Stimulated activated naive CD4-positive, alpha-beta T cell (primary cell): ENCODE measurements at regions not wholly inside any gene's neighbourhood (a gene's known extent, or its start where the extent isn't known, plus 50 kb on each side); places are given as distances from the start of the nearest gene placed in this dataset.

Experiments
- DNase-seq, 6 experiments: peaks; one replicate each; lab custom pipeline; 2025; lab: John Stamatoyannopoulos, UW

DNA sequence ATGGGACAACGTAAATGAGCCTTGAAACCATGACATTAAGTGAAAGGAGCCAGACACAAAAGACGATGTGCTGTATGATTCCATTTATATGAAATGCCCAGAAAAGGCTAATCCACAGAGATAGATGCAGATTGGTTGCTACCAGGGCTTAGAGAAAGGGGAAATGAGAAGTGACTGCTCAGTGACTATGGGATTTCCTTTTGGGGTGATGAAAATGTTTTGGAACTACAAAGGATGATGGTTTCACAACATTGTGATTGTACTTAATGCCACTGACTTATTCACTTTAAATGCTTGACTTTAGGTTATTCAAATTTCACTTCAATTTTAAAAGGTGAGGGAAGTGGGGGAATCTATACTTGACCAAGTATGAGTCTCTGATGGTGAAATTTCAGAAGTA, 414.3 kb downstream of the SETD4 start:
- no peak for DNase-seq

DNA sequence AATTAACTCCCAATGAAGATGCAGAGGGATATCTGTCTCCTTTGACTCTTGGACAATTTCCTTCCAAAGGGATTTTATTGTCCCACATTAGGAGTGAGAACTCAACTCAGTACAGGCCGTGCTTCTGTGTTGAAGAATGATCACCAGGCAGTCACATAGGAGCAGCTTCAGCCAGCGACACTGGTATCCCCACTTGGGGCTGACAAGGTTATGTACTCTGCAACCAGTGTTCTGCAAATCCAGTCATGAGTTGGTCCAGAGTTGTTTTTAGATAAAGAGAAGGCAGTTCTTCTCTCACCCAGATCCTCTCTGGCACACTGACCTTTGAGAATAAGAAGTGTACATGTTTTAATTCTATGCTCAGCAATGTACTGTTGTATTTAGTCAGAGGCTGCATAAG, 415.8 kb downstream of the SETD4 start:
- DNase-seq: no peak

- no peak for DNase-seq
Measured at GRCh38 chr21:35643176-35643575, 417.1 kb downstream of the SETD4 start.

DNA sequence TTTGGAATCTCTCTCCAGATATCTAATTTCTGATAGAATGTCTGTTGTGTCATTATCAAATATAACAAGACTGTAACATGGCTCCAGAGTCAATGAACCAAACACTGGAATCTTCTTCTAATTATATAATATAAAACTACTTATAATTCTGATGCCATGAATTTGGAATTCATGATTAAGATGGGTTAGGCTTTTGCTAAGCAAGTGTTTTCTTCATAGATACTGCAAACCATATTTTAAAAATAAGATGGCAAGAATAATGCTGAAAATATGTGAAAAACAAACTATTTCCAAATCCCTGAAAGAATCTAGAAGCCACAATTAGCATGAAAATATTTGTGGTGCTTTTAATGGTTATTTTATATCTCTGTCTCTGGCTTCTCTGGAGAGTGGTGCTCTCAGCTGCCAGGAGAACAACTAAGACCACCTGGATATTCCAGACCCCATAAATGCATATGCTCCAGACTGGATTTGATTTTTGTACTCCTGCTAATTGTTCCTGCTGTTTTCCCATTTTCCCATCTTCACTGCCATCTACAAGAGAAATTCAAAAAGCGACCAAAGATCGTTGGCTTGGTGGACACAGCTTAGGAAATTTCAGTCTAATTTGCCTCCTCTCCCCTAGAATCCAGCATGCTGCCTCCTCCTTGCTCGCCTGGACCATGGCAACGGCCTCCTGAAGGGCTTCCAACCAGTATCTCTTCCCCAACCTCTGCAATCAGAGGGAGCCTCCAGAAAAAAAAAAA, 418.9 kb downstream of the SETD4 start:
- no peak for DNase-seq

DNA sequence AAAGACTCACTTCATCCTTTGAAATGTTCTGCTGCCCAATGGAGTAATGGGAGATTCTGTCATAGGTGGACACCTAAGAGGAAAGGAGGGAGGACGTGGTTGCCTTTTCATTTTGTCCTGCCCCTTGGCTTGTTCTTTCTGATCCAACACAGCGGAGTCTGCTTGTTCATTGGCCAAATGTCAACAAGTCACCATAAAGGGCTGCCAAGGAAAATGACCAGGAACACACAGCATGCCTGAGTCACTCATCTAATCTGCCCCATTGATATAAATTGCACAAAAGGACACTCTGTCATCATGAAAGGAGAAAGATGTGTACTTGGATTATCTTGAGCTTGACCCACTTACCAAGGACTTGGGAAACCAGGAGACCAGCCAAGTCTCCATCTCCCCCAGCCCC, 422.9 kb downstream of the SETD4 start:
- DNase-seq: no peak

DNA sequence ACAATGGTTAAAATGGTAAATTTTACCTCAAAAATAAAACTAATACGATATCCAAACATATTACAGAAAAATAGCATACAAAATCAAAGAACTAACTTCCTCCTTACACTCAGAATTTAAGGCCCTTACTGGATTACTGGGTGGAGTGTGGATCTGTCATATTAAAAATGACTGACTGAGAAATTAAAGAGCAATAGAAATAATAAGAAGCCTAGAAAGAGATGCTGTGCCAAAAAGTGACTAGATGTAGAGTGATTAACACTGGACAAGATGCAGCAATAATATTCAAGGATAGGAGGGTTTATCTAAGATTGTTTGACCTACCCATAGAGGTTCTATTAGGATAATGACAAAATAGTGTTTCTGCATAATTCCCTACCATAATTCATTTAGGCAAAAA, 424.3 kb downstream of the SETD4 start:
- DNase-seq: no peak

GRCh38 chr21:35635261-35635660, 425.1 kb downstream of the SETD4 start:
- DNase-seq: no peak

DNA sequence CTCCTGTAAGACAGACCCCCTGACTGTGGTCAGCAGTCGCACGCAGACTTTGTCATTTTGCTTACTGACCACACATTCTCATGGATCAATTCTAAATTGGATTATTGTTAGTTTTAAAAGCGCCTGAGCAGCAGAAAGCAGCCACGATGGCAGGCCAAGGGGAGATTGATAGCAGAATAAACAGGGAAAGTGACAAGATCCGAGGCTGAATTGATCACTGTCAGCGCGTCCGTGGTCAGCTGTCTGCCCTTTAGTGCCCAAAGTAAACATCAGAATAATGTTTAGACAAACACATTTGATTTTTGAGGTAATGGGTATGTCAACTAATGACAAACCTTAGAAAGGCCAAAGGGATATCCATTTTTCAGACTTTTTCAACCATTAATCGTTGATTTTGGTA, 426.8 kb downstream of the SETD4 start:
- DNase-seq: no peak

DNA sequence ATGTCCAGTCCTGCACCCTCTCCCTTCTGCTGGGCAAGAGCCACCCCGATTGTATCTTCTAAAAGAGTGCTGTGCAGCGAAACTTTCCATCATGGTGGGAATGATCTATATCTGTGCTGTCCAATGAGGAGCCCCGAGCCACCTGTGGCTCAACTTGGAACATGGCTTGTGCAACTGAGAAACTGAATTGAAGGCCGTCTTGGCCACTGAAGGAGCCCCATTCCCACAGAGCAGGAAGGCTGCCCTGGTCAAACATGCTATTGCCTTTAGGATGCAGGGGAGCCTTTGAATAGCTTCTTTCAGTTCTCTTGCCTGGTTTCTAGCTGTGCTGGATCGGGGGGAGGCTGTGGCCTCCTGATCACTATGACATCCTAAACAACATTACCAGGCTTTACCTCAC, 427.6 kb downstream of the SETD4 start:
- DNase-seq: no peak

DNA sequence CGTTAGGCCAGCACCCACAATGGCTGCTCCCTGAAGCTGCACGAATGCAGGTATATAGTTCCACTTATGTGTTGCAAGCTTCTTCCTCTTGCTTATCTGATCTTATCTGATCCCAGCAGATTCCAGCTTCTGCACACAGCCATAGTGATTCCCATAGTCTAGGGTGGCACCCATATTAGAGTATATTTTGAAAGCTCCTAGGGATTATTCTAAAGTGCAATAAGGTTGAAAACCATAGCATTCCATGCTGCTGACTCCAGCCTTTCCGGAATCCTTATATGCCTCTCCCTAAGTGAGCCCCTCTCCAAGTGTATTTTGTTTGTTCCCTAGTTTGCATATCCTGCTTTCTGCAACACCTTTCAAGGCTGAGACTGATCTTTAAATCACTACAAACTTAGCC, 432.0 kb downstream of the SETD4 start:
- DNase-seq: no peak

GRCh38 chr21:35627462-35627861, 432.9 kb downstream of the SETD4 start:
- DNase-seq: no peak

DNA sequence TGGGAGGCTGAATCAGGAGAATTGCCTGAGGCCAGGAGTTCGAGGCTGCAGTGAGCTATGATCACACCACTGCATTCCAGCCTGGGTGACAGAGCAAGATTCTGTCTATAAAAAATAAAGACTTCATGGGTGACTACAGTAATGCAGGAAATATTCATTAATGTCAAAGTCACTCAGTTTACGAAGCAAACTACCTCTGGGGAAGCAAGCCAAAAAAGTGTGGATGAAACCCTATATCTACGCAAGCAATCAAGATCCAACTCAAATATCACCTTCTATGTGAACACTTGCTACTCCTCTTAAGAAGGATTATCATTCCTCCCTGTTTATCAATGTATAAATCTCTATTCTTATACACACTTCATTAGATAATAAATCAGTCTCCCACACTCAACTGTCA, 434.8 kb downstream of the SETD4 start:
- no peak for DNase-seq

DNA sequence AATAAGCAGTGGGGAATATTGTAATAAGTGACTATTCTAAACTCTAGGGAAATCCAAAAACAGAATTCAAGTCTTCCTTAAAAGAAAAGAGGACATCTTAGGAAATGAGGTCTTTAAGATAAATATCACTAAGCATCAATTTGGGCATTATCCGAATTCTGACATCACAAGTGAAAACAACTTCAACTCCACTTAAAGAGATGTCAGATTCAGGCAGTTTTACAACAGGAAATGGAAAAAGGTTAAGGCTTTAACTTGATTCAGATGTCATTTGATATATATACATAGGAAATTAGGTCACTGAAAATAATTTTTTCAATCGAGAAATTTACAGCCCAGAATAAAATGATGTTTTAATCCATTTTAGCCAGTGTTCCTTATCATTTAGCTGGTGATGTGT, 435.4 kb downstream of the SETD4 start:
- no peak for DNase-seq

DNA sequence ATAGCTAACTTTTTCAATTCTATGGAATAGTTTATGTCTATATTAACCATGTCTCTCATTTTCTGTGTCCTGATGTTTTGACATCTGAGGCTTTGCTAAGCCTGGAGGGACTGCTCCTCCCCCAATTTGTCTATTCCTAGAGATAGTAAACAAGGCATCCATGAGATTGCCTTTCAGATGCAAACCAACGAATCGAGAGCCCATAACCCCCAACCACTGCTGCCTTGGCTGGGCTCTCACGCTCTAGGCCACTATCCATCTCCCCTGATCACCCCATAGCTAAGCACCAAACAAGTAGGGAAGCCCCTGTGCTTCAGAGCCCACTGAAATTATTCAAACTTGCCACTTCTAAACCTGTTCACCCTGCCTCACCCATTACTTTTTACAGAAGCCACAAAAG, 437.7 kb downstream of the SETD4 start:
- DNase-seq: no peak

- no peak for DNase-seq
Measured at GRCh38 chr21:35619184-35619583, 441.1 kb downstream of the SETD4 start.

DNA sequence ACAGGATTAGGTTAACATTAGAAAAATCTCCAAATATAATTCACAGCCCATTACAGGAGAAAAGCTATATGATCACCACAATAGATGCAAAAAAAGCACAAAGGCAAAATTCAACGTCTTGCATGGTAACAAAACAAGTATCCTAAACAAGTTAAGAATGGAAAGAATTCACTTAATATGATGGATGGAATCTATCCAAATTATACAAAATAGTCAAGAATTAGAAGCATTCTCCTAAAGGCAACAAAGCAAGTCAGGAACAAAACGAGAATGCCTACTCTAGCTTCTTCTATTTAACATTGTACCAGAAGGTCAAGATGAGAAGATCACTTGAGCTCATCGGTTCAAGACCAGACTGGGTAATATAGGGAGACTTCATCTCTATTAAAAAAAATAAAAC, 442.8 kb downstream of the SETD4 start:
- DNase-seq: no peak

- peak in 3 of 6 experiments; percentile 3 to 27 (median 11) for DNase-seq
Measured at GRCh38 chr21:35616090-35616489, 444.2 kb downstream of the SETD4 start.

DNA sequence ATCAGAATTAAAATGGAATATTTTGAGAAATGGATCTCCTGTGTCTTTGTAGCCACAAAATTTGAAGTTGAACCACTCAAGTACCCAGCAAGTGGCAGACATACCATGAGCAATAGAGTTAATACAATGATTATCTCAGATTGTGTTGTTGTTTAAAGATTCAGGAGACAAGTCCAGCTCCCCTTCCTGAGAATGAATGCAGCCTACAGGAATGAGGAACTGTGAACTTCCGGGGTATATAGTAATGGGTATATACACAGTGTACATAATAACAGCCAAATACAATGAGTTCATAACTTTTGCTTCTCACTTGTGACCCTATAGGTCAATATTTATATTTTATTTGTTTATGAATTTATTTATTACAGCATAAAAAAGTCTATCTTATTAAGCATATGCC, 445.0 kb downstream of the SETD4 start:
- DNase-seq: no peak

DNA sequence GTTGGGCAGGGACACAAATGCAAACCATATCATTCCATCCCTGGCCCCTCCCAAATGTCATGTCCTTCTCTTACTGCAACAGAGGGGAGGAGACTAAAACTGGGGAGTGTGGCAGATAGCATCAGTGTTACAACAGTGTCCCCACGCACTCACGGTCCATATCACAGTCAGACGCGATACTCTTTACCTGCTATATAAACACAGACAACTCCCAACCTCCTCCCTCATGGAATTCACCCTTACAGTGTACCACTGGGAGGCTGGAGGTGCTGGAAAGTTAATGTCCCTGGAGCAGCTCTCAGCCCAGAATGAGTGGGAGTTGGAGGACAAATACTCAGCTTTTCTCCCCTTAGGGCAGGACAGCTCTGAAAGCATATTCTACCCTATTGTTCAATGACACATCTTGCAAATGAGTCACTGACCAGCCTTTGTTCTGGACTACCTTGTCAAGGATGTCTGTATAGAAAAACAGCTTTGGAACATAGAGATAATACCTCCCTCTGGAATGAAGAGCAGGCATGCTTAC, 445.9 kb downstream of the SETD4 start:
- no peak for DNase-seq

DNA sequence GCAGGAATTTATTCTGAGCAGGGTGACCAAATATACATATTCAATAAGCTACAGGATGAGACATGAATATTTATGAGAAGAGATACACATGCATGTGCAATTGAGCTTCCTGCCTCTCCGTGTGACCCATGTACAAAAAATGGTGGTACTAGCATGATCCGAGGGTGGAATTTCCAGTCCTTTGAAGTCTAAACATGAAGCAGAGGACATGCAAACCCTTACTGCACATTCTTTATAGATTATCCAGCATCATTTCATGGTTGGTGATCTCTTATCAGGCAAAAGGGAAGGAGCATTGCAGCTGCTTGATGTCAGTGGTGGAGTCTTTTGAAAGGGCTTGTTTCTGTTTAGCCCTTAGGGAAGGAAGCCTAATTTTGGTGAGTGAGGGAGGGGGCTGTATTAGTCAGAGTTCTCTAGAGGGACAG, 448.6 kb downstream of the SETD4 start:
- DNase-seq: no peak

GRCh38 chr21:35609263-35609662, 451.1 kb downstream of the SETD4 start:
- no peak for DNase-seq

DNA sequence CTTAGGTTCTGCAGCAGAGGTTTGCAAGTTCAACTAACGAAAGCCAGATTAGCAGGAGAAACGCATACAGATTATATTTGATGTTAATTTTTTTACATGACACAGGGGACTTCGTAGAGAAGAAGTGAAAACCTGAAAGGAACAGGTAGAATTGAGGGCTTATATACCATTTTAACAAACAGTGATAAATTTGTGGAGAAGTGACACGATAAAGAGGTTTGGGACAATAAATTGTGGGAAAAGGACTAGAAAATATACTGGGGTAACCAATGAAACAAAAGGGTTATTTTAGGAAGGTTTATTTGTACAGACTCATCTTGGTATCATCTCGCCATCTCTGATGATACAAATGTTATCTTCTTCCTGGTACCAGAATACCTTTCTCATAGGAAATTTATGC, 452.9 kb downstream of the SETD4 start:
- DNase-seq: no peak

DNA sequence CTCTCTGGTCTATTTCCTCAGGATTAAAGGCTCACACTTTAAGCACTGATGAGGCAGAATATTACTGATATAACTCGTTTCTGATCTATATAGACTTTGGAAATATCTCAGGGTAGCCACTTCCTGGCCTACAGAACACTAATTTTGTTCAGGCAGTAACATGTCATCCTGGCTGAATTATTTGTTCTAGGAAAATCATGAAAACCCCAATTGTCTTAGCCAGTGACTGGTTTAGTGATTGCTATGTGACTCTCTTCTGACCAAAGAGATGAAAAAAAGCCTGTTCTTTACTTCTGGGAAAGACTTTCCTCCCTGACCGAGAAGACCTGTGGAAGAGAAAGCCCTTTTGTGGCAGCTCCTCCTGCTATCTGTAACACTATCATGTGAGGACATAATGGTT, 453.7 kb downstream of the SETD4 start:
- no peak for DNase-seq

DNA sequence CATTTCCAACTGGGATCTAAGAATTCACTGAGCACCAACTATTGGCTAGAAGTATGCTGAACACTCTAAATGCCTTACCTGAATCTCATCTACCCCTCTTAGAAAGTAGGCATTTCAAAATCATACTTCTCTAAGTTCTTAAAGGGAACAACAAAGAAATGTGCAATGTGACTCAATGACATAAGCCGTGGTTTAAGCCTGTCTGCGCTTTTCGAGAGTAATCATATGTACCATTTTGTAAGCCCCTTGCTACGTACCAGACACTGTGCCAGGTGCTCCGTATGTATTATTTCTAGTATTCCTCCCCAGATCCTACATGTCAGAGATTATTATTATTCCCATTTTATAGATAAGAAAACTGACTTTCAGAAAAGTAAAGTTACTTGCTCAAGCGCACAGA, 454.2 kb downstream of the SETD4 start:
- no peak for DNase-seq
